ENCODE measurements at regions not wholly inside any gene's neighbourhood (a gene's known extent, or its start where the extent isn't known, plus 50 kb on each side); places are given as distances from the start of the nearest gene placed in this dataset.

DNA sequence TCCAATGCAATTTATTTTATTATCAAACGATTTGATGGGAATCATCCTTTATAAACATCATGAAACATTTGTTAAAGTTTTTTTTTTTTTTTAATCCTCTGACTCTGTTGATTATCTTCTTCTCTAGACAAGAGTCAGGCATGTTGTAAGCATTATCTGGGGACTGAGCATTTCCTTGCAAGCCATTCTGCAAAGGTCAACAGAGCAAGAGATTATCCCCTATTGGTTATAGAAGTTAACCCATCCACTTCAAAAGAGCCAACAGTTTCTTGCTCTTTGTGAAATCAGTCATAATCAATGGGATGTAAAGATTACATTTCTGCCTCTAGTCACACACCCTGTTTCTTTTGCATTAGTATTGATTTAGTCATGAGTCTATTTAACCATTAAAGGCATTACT lies 368.8 kb upstream of the ADGRL4 start:
- Histone ChIP-seq H3K9me3 (ENCODE audit: low read length) (no peaks in the 10 kb centered on the region), H3F3A (ENCODE audit: insufficient read depth, low read length, poor library complexity, severe bottlenecking) (no peaks in the 10 kb centered on the region), H3K27ac (ENCODE audit: low read length) (no peak overlapping the region), H3K4me3 (ENCODE audit: low read length) (no peak overlapping the region), H3K9ac (ENCODE audit: low read length) (no peak overlapping the region), H3K4me2 (ENCODE audit: low read length) (no peak overlapping the region), H3K36me3 (ENCODE audit: insufficient read depth, low read length) (no peaks in the 10 kb centered on the region), H3K27me3 (ENCODE audit: insufficient read depth, low read depth, low read length) (no peaks in the 10 kb centered on the region), H3K9me2 (ENCODE audit: insufficient read depth, low read length) (no peaks in the 10 kb centered on the region), H4K20me1 (ENCODE audit: insufficient read depth) (no peaks in the 10 kb centered on the region), H2AFZ (ENCODE audit: low read depth, low read length) (no peak overlapping the region), H3K79me2 (replicated peaks; ENCODE audit: insufficient read depth, low read length) (no peaks in the 10 kb centered on the region)
- TF ChIP-seq POLR2AphosphoS5 (IDR thresholded peaks at IDR 0.05) (no peak), SMC3 (conservative IDR thresholded peaks at IDR 0.05; ENCODE audit: poor library complexity) (no peak), TAF1 (IDR thresholded peaks at IDR 0.05; ENCODE audit: low read depth) (no peak), EZH2 (IDR thresholded peaks at IDR 0.05; ENCODE audit: borderline replicate concordance, insufficient read depth, low read length, poor library complexity, severe bottlenecking) (no peak), RAD21 (conservative IDR thresholded peaks at IDR 0.05) (no peak), MXI1 (conservative IDR thresholded peaks at IDR 0.05; ENCODE audit: poor library complexity, severe bottlenecking) (no peak), EP300 (conservative IDR thresholded peaks at IDR 0.05; ENCODE audit: poor library complexity, severe bottlenecking) (no peak)
- TF ChIP-seq, protein P1, sequence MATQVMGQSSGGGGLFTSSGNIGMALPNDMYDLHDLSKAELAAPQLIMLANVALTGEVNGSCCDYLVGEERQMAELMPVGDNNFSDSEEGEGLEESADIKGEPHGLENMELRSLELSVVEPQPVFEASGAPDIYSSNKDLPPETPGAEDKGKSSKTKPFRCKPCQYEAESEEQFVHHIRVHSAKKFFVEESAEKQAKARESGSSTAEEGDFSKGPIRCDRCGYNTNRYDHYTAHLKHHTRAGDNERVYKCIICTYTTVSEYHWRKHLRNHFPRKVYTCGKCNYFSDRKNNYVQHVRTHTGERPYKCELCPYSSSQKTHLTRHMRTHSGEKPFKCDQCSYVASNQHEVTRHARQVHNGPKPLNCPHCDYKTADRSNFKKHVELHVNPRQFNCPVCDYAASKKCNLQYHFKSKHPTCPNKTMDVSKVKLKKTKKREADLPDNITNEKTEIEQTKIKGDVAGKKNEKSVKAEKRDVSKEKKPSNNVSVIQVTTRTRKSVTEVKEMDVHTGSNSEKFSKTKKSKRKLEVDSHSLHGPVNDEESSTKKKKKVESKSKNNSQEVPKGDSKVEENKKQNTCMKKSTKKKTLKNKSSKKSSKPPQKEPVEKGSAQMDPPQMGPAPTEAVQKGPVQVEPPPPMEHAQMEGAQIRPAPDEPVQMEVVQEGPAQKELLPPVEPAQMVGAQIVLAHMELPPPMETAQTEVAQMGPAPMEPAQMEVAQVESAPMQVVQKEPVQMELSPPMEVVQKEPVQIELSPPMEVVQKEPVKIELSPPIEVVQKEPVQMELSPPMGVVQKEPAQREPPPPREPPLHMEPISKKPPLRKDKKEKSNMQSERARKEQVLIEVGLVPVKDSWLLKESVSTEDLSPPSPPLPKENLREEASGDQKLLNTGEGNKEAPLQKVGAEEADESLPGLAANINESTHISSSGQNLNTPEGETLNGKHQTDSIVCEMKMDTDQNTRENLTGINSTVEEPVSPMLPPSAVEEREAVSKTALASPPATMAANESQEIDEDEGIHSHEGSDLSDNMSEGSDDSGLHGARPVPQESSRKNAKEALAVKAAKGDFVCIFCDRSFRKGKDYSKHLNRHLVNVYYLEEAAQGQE (IDR thresholded peaks at IDR 0.05; ENCODE audit: borderline replicate concordance): no peak
- TF ChIP-seq, protein P2, sequence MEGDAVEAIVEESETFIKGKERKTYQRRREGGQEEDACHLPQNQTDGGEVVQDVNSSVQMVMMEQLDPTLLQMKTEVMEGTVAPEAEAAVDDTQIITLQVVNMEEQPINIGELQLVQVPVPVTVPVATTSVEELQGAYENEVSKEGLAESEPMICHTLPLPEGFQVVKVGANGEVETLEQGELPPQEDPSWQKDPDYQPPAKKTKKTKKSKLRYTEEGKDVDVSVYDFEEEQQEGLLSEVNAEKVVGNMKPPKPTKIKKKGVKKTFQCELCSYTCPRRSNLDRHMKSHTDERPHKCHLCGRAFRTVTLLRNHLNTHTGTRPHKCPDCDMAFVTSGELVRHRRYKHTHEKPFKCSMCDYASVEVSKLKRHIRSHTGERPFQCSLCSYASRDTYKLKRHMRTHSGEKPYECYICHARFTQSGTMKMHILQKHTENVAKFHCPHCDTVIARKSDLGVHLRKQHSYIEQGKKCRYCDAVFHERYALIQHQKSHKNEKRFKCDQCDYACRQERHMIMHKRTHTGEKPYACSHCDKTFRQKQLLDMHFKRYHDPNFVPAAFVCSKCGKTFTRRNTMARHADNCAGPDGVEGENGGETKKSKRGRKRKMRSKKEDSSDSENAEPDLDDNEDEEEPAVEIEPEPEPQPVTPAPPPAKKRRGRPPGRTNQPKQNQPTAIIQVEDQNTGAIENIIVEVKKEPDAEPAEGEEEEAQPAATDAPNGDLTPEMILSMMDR (IDR thresholded peaks at IDR 0.05; ENCODE audit: poor library complexity, severe bottlenecking): no peak

DNA sequence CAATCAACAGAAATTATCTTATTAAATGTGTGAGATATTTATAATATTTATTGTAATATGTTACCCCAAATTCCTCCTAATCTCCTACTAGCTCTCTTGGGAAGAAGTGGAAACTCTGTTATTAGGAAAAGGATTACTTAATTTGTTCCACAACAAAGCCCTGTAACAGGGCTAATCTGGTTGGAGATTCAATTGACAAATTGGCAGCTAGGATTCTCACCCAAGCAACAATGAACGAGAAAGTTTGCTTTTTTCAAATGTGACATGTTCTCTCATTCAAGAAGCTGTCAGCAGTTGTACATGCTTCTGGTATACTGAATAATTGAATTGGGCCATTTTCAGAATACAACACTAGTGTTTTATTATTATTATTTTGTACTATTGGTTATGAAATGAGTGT lies 367.9 kb upstream of the ADGRL4 start:
- Histone ChIP-seq H2AFZ (ENCODE audit: low read depth, low read length) (no peak overlapping the region), H4K20me1 (ENCODE audit: insufficient read depth) (no peaks in the 10 kb centered on the region), H3K9me3 (ENCODE audit: low read length) (no peaks in the 10 kb centered on the region), H3K79me2 (replicated peaks; ENCODE audit: insufficient read depth, low read length) (no peaks in the 10 kb centered on the region), H3K9me2 (ENCODE audit: insufficient read depth, low read length) (no peaks in the 10 kb centered on the region), H3K36me3 (ENCODE audit: insufficient read depth, low read length) (no peaks in the 10 kb centered on the region), H3F3A (ENCODE audit: insufficient read depth, low read length, poor library complexity, severe bottlenecking) (no peaks in the 10 kb centered on the region), H3K9ac (ENCODE audit: low read length) (no peak overlapping the region), H3K4me3 (ENCODE audit: low read length) (no peak overlapping the region), H3K4me2 (ENCODE audit: low read length) (no peak overlapping the region), H3K27me3 (ENCODE audit: insufficient read depth, low read depth, low read length) (no peaks in the 10 kb centered on the region), H3K27ac (ENCODE audit: low read length) (no peak overlapping the region)
- TF ChIP-seq EP300 (conservative IDR thresholded peaks at IDR 0.05; ENCODE audit: poor library complexity, severe bottlenecking): peak; percentile 19
- TF ChIP-seq MXI1 (conservative IDR thresholded peaks at IDR 0.05; ENCODE audit: poor library complexity, severe bottlenecking): no peak

Data from neural cell (in vitro differentiated cells).